Posterior cingulate gyrus (tissue), 11 donors: ENCODE measurements at regions not wholly inside any gene's neighbourhood (a gene's known extent, or its start where the extent isn't known, plus 50 kb on each side); places are given as distances from the start of the nearest gene placed in this dataset.
A peak's percentile ranks its signal among the peaks of the same experiment; 100 is the strongest.

Source experiments
- DNase-seq, 10 donors: peaks; one replicate each; pipeline versions ENCODE4 v3.0.0 to v3.0.0-alpha.2; 2020 to 2021; ENCODE audit warnings: mixed read lengths in 3 of 10
- intact Hi-C: fragments of 100-400 bp; cut with DNase I; formaldehyde crosslinking; loops from one replicate; pipeline ENCODE4 v1.15.1; 2023

DNA sequence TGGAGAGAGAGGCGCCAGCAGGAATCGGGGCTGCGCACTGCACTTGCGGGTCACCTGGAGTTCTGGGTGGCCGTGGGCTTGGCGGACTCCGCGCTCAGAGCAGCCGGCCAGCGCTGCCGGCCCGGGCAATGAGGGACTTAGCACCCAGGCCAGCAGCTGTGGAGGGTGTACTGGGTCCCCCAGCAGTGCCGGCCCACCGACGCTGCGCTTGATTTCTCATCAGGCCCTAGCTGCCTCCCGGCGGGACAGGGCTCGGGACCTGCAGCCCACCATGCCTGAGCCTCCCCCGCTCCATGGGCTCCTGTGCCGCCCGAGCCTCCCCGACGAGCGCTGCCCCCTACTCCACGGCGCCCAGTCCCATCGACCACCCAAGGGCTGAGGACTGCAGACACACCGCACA lies 325.6 kb downstream of the ACTL7B start:
- intact Hi-C loops, result no loop called here

GRCh38 chr9:108528231-108528630 lies 327.6 kb downstream of the ACTL7B start:
- no peak for DNase-seq
- intact Hi-C loops, result no loop called here

More for the DNA sequence above, 325.6 kb downstream of the ACTL7B start:
- peak in 1 of 10 donors; percentile 61 for DNase-seq

DNA sequence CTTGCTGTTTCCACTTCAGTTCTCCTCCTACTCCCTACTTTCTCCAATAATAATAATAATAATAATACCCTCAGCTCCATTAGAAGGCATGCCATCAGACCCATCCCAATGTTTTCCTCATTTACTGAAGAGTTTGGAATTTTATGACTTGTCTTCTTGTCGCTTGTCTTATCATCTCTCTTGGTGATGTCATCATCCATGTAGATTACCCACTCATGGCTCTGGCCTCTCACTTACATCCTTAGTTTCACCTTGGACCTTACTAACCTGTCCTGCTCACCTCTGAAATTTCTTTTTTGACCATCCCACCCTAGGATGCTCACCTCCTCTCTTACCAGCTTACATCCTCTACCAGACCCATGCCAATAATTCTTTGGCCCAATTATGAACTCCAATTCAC lies 329.3 kb downstream of the ACTL7B start:
- intact Hi-C loops, result no loop called here
- DNase-seq, result no peak

GRCh38 chr9:108525186-108525585 lies 330.6 kb downstream of the ACTL7B start:
- DNase-seq, result no peak
- intact Hi-C loops, result no loop called here

GRCh38 chr9:108521063-108521590 lies 334.7 kb downstream of the ACTL7B start:
- intact Hi-C loops, result no loop called here
- DNase-seq, result no peak

DNA sequence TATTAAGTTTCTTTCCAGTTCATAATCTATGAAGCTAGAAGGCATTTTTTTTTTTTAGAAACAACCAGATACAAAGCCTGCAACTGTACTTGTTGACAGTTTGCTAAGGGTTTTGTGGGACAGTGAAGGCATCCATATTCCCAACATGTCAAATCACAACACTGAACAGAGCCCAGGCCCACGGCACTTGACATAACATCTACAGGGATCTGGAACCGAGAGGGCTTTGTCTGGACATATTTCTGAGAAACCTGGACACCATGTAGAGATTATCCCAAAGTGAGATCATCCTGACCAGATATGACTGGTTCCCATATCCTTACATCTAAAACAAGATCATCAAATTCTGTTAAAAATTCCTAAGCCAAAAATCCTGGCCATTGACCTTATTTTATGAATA lies 336.3 kb downstream of the ACTL7B start:
- intact Hi-C loops, result no loop called here
- no peak for DNase-seq

- intact Hi-C loops, result no loop called here
- no peak for DNase-seq
Observed at GRCh38 chr9:108517651-108518365, 338.0 kb downstream of the ACTL7B start.

DNA sequence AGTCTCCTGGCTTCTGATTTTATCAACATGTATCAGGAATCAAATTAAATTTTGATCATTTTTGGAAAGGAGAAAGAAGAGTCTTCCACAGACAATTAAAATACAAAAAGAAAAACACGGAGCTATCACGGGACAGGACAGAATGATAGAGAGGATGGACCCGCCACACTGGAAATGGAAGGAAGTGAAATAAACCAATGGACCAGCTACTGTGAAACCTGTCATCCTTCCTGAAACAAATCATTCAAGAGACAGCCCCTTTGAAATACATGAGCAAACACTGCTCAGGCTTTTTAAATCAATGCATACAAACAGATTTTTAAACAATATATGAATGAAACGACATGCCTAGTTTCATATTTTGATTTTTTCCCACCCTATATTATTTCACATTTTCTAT lies 339.4 kb downstream of the ACTL7B start:
- DNase-seq, result no peak
- intact Hi-C loops, result no loop called here

DNA sequence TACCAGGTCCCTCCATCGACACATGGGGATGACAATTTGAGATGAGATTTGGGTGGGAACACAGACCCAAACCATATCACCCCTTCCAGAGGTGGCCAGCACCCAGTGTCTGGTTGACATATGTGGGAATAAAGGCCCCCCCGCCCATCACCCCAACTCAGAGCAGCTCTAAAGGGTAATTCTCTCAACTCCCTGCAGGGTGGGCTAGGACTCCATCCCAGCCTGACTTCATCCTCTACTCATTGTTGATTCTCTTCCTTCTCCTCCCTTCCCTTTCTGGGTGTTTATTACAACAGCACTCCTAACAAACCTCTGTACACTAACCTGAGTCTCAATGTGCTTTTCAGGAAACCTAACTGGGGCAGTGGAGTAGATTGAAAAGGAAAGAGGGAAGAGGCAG lies 339.9 kb downstream of the ACTL7B start:
- intact Hi-C loops, result no loop called here
- DNase-seq, result no peak

- DNase-seq, result no peak
- intact Hi-C loops, result no loop called here
Observed at GRCh38 chr9:108512426-108513173, 343.2 kb downstream of the ACTL7B start.

GRCh38 chr9:108511307-108511706 lies 344.5 kb downstream of the ACTL7B start:
- no peak for DNase-seq
- intact Hi-C loops, result no loop called here

DNA sequence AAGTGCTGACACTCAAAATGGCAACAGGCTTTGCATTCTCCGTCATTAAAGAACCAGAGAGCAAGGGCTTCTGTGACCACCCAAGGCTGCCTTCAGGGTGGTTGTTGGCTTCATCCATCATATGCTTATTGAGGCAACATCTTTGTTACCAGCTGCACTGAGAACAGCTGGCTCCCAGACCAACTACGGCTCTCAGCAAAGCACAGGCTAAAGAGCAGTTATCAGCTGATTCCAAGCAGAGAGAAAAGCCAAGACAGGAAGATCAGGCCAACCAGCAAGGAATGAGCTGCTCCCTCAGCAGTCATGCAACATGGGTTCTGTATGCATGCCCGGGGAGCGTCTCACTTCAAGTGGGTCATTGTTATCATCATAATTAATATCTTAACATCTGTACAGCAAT lies 358.9 kb downstream of the ACTL7B start:
- intact Hi-C loops, result no loop called here
- no peak for DNase-seq

DNA sequence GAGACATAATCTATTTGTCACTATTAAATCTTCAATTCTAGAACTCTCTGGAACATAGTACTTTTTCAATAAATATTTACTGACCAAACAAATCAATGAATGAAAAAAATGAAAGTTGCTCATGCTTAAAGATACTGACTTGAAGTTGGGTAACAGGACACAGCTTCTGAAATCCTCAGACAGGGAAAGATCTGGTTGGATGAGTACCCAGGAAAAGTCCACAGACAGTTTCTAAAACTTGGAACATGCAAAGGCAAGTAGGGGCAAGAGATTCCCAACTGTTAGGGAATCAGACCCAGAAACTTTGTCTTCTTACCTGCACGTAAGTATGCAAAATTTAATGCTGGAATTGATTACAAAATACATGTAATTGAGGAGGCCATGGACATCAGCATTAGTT lies 366.2 kb downstream of the ACTL7B start:
- intact Hi-C loops, result no loop called here
- no peak for DNase-seq

GRCh38 chr9:108486831-108487230 lies 369.0 kb downstream of the ACTL7B start:
- DNase-seq, result no peak
- intact Hi-C loops, result no loop called here

- intact Hi-C loops, result no loop called here
Observed at GRCh38 chr9:108484468-108484867, 371.3 kb downstream of the ACTL7B start.

GRCh38 chr9:108483676-108484075 lies 372.1 kb downstream of the ACTL7B start:
- DNase-seq, result no peak
- intact Hi-C loops, result no loop called here

More at GRCh38 chr9:108484468-108484867, 371.3 kb downstream of the ACTL7B start:
- DNase-seq, result no peak

DNA sequence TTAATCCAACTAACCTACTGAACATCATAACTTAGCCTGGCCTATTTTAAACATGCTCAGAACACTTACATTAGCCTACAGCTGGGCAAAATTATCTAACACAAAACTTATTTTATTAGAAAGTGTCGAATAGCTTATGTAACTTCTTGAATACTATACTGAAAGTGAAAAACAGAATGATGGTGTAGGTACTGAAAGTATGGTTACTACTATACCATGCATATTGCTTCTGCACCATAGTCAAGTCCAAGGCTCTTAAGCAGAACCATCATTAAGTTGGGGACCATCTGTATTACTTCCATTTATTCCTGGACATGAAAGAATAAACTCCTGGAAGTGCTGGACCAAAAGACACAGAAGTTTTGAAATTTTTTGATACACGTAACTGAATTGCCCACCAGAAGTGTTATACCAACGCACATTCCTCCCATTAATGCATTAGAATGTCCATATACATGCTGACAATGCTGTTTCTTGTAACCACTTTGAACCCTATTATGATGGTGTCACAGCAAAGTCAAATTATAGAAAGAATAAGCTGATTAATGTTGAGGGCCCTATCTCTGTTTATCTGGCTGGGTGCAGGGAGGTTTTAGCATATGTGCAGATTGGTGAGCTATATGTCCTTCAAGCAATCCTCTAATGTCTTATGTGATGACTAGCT lies 375.7 kb downstream of the ACTL7B start:
- no peak for DNase-seq
- intact Hi-C loops, result no loop called here

DNA sequence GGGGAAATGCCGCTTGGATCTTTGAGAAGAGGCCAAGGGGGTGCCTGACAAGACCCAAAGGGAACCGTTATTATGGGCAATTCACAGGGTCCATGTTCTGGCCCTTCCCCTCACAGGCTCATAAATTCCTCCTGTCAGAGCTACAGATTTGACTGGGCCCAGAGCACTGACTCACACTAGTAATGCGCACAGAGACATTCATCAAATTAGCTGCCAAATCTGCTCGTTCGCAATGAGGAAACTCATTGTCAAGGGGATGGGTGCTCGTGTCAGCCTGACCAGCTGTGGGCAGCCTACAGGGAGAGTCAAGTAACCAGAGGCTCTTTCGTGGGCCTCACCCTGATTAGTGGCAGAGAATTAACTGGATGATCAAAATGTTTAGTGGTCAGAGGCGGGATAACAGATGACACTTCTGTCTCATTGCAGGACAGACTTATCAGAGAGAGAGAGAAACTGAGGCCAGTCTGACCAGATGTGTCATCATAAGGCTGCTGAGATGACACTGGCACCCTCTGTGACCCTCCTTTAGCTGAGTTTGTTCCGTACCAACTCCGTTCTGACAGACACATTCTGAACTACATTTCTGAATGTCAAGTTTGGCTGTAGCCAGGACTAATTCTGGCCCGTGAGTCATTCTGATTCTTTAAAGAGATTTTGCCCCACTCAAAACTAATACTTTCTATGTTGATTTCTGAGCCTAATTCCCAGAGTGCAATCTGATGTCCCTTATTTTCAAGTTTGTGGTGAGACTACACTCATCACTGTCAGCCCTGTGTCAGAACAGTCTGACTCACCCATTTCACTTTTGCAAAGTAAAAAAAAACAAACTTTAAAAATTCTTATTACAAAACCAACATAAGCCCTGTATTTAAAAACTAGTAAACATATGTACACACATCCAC lies 377.1 kb downstream of the ACTL7B start:
- intact Hi-C loops, result no loop called here
- DNase-seq, result peak in 2 of 10 donors; percentile 22 to 28

- DNase-seq, result no peak
- intact Hi-C loops, result no loop called here
Observed at GRCh38 chr9:108477529-108478006, 378.2 kb downstream of the ACTL7B start.

DNA sequence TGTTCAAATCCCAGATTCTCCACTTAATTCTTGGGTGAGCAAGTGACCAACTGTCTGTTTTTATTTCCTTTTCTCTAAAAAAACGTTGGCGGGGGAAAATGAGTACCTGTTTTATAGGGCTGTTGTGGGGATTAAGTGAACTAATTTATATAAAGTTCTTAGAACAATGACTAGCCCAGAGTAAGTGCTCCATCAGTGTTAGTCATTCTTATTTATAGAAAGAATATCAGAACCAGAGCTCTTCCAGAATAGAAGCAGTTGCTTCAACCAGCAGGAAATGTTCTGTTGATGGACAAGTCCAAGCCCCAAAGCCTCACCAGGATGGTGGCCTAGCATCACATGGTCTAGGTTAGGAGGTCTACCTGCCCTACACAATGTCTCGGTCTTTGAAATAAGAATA lies 379.2 kb downstream of the ACTL7B start:
- no peak for DNase-seq

More for the DNA sequence above, 379.2 kb downstream of the ACTL7B start:
- intact Hi-C loops, result no loop called here
